ENCODE measurements at regions not wholly inside any gene's neighbourhood (a gene's known extent, or its start where the extent isn't known, plus 50 kb on each side); places are given as distances from the start of the nearest gene placed in this dataset.

DNA sequence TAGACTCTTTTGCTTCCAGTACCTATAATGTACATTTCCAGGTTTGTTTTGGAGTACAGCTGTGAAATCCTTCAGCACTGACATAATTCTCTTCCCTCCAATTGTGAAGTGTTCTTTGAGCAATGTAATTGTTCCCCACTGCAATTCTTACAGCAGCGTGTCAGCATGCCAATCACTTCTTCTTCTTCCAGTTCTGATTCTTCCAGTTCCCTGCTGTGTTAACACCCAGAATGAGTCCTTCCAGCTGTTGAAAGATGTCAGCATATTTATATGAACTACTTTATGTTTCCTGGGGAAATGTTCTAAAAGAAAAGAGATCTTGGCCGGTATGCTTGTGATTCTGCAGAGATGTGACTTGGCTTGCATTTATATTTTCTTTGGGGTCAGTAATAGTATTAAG, 213.9 kb downstream of the UNC5CL start:
- TF ChIP-seq, protein P1, sequence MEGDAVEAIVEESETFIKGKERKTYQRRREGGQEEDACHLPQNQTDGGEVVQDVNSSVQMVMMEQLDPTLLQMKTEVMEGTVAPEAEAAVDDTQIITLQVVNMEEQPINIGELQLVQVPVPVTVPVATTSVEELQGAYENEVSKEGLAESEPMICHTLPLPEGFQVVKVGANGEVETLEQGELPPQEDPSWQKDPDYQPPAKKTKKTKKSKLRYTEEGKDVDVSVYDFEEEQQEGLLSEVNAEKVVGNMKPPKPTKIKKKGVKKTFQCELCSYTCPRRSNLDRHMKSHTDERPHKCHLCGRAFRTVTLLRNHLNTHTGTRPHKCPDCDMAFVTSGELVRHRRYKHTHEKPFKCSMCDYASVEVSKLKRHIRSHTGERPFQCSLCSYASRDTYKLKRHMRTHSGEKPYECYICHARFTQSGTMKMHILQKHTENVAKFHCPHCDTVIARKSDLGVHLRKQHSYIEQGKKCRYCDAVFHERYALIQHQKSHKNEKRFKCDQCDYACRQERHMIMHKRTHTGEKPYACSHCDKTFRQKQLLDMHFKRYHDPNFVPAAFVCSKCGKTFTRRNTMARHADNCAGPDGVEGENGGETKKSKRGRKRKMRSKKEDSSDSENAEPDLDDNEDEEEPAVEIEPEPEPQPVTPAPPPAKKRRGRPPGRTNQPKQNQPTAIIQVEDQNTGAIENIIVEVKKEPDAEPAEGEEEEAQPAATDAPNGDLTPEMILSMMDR (conservative IDR thresholded peaks at IDR 0.05 in 1 of 2, IDR thresholded peaks at IDR 0.05 in 1 of 2; ENCODE audit: extremely low read depth in 1 of 2, insufficient read depth in 1 of 2, low read depth in 1 of 2, low read length in 2 of 2): no peak
- TF ChIP-seq EZH2 (IDR thresholded peaks at IDR 0.05; ENCODE audit: borderline replicate concordance, low read length): no peak

Measured in mammary epithelial cell (primary cell).